ENCODE measurements at regions not wholly inside any gene's neighbourhood (a gene's known extent, or its start where the extent isn't known, plus 50 kb on each side); places are given as distances from the start of the nearest gene placed in this dataset.

DNA sequence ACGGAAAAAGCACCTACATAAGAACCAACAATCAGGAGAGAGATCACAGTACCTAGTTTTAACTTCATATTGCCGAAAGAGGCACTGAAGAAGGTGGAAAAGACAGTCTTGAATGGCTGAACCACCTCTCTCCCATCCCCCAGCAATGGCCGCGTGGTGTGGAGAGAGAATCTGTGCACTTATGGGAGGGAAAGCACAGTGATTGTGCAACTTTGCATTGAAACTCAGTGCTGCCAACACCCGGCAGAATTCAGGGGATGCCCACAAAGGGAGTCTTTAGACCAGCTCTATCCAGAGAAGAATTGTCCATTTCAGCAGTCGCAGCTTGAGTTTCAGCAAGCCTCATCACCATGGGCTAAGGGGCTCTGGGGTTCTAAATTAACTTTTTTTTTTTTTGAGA lies 186.3 kb upstream of the USP25 start:
- Mint-ChIP-seq H3K4me3 (ENCODE audit: low read depth, unreplicated experiment) (no peak overlapping the region), H3K27me3 (ENCODE audit: unreplicated experiment) (no peaks in the 10 kb centered on the region), H3K36me3 (ENCODE audit: insufficient read depth, unreplicated experiment) (no peaks in the 10 kb centered on the region), H3K9me3 (ENCODE audit: low read depth, unreplicated experiment) (no peaks in the 10 kb centered on the region), H3K4me1 (ENCODE audit: low read depth, unreplicated experiment) (no peaks in the 10 kb centered on the region), H3K27ac (ENCODE audit: unreplicated experiment) (no peak overlapping the region)
- TF ChIP-seq, protein P1, sequence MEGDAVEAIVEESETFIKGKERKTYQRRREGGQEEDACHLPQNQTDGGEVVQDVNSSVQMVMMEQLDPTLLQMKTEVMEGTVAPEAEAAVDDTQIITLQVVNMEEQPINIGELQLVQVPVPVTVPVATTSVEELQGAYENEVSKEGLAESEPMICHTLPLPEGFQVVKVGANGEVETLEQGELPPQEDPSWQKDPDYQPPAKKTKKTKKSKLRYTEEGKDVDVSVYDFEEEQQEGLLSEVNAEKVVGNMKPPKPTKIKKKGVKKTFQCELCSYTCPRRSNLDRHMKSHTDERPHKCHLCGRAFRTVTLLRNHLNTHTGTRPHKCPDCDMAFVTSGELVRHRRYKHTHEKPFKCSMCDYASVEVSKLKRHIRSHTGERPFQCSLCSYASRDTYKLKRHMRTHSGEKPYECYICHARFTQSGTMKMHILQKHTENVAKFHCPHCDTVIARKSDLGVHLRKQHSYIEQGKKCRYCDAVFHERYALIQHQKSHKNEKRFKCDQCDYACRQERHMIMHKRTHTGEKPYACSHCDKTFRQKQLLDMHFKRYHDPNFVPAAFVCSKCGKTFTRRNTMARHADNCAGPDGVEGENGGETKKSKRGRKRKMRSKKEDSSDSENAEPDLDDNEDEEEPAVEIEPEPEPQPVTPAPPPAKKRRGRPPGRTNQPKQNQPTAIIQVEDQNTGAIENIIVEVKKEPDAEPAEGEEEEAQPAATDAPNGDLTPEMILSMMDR (IDR thresholded peaks at IDR 0.05; ENCODE audit: unreplicated experiment), result no peak
- DNase-seq, result no peak
- intact Hi-C loops (cut with micrococcal nuclease; ENCODE audit: unreplicated experiment), result no loop called here
- CTCF ChIA-PET, result no interaction called here
- no TSS peak for BruUV-seq (replicated peaks)

DNA sequence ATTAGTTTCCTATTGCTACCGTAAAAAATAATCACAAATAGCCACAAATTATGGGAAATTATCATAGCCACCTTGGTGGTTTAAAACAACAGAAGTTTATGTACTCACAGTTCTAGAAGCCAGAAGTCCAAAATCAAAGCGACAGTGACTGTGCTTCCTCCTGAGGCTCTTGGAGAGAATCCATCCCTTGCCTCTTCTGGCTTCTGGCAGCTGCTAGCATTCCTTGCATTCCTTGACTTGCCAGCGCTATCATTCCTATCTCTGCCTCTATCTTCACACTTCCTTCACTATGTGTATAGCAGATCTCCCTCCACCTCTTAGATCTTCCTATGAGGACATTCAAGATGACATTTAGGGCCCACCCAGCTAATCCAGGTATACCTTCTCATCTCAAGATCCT lies 180.1 kb upstream of the USP25 start:
- no peak overlapping the region for H3K4me3 Mint-ChIP-seq (ENCODE audit: low read depth, unreplicated experiment)
- no peak overlapping the region for H3K27ac Mint-ChIP-seq (ENCODE audit: unreplicated experiment)
- no peaks in the 10 kb centered on the region for H3K36me3 Mint-ChIP-seq (ENCODE audit: insufficient read depth, unreplicated experiment)
- no peaks in the 10 kb centered on the region for H3K9me3 Mint-ChIP-seq (ENCODE audit: low read depth, unreplicated experiment)
- H3K4me1 Mint-ChIP-seq (ENCODE audit: low read depth, unreplicated experiment), result no peaks in the 10 kb centered on the region
- TF ChIP-seq, protein P1 (IDR thresholded peaks at IDR 0.05; ENCODE audit: unreplicated experiment), result no peak
- BruUV-seq (replicated peaks), result no TSS peak
- no peaks in the 10 kb centered on the region for H3K27me3 Mint-ChIP-seq (ENCODE audit: unreplicated experiment)
- CTCF ChIA-PET, result no interaction called here
- DNase-seq, result no peak
- intact Hi-C loops (cut with micrococcal nuclease; ENCODE audit: unreplicated experiment), result loop anchor here (10.0 kb wide), 1 partner anchor 685 kb away; no protein-coding TSS in a partner anchor

DNA sequence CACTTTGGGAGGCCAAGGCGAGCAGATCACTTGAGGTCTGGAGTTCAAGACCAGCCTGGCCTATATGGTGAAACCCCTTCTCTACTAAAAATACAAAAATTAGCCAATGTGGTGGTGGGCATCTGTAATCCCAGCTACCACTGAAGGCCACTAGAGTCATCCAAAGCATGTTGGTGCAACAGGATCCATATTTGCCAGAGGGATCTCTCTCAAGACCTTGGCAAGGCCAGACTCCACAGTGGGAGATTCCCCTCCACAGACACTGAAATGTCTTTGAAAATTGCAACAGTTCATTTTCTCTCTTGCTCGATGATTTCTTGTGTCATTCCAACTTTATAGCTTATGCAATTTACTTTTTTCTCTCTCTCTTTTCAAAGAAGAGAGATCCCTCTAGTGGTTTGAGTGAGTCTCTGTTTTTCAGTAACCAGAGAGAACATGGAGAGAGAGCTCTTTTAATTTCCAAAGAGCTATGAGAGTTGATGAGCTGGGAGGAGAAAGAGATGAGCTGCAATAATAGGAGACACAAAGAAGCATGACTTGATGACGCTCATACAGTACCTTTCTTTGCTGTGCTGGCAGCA lies 176.8 kb upstream of the USP25 start:
- no peaks in the 10 kb centered on the region for H3K9me3 Mint-ChIP-seq (ENCODE audit: low read depth, unreplicated experiment)
- H3K27me3 Mint-ChIP-seq (ENCODE audit: unreplicated experiment), result no peaks in the 10 kb centered on the region
- intact Hi-C loops (cut with micrococcal nuclease; ENCODE audit: unreplicated experiment), result loop anchor here (10.0 kb wide), 1 partner anchor 688 kb away; no protein-coding TSS in a partner anchor
- H3K36me3 Mint-ChIP-seq (ENCODE audit: insufficient read depth, unreplicated experiment), result no peaks in the 10 kb centered on the region
- no TSS peak for BruUV-seq (replicated peaks)
- no peak overlapping the region for H3K27ac Mint-ChIP-seq (ENCODE audit: unreplicated experiment)
- H3K4me1 Mint-ChIP-seq (ENCODE audit: low read depth, unreplicated experiment), result no peaks in the 10 kb centered on the region
- CTCF ChIA-PET, result interaction anchor here (0.6 to 2.0 kb wide), 4 partner anchors 488 to 689 kb away, joined by 3 to 10 read pairs (median 4); partner anchors contain the start of gene NRIP1
- H3K4me3 Mint-ChIP-seq (ENCODE audit: low read depth, unreplicated experiment), result no peak overlapping the region
- no peak for DNase-seq
- TF ChIP-seq, protein P1 (IDR thresholded peaks at IDR 0.05; ENCODE audit: unreplicated experiment), result no peak

- H3K36me3 Mint-ChIP-seq (ENCODE audit: insufficient read depth, unreplicated experiment), result no peaks in the 10 kb centered on the region
- H3K4me3 Mint-ChIP-seq (ENCODE audit: low read depth, unreplicated experiment), result no peak overlapping the region
- CTCF ChIA-PET, result no interaction called here
- no peaks in the 10 kb centered on the region for H3K9me3 Mint-ChIP-seq (ENCODE audit: low read depth, unreplicated experiment)
- intact Hi-C loops (cut with micrococcal nuclease; ENCODE audit: unreplicated experiment), result loop anchor here (10.0 kb wide), 1 partner anchor 693 kb away; no protein-coding TSS in a partner anchor
- TF ChIP-seq, protein P1 (IDR thresholded peaks at IDR 0.05; ENCODE audit: unreplicated experiment), result no peak
- H3K27ac Mint-ChIP-seq (ENCODE audit: unreplicated experiment), result no peak overlapping the region
- H3K4me1 Mint-ChIP-seq (ENCODE audit: low read depth, unreplicated experiment), result no peaks in the 10 kb centered on the region
- H3K27me3 Mint-ChIP-seq (ENCODE audit: unreplicated experiment), result no peaks in the 10 kb centered on the region
- BruUV-seq (replicated peaks), result no TSS peak
- no peak for DNase-seq
These were observed 171.9 kb upstream of the USP25 start for GRCh38 chr21:15557925-15558324.

Data from Calu3 (cell line).